ENCODE measurements at regions not wholly inside any gene's neighbourhood (a gene's known extent, or its start where the extent isn't known, plus 50 kb on each side); places are given as distances from the start of the nearest gene placed in this dataset.

DNA sequence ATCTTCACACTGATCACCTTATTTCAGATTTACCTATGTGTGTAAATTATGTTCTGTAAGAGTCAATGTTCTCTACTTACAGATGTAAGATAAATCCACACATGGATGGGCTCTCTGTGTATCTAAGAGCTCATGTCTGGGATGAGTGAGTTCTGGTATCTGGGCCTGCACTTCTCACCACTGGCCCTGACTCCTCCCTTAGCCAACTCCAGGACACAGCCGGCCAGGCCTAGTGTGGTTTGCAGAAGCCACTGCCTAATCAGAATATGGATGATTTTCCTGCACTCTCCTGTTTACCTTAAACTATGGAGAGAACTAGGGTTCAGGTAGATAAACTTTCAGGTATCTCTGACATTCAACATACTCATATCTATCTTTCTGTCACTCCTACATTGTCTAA is 1284.8 kb downstream of the TMEM121 start:
- no peak for FAIRE-seq

- FAIRE-seq, result no peak
These were observed 1286.5 kb downstream of the TMEM121 start for GRCh38 chr14:106812788-106813476.

- no peak for FAIRE-seq
These were observed 1287.1 kb downstream of the TMEM121 start for GRCh38 chr14:106813477-106813823.

GRCh38 chr14:106820119-106820518 is 1293.7 kb downstream of the TMEM121 start:
- peak; percentile 89 for FAIRE-seq

DNA sequence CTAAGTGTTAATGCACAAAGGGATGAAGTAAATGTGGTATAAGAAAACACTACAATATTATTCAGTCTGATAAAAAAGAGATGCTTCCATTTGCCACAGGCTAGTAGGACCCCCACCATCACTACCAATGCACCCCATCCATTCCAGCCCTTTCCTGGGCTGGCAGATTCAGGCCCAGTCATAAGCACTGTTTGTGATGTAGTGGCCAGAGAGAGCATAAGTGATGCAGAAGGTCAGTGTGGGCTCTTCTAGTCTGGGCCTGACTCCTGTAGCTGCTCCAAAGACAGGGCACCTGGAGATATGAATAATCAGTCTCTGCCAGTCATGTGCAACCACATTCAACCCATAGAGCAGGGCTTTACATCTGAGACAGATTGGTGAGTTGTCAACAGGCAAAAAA is 1294.7 kb downstream of the TMEM121 start:
- FAIRE-seq, result no peak

DNA sequence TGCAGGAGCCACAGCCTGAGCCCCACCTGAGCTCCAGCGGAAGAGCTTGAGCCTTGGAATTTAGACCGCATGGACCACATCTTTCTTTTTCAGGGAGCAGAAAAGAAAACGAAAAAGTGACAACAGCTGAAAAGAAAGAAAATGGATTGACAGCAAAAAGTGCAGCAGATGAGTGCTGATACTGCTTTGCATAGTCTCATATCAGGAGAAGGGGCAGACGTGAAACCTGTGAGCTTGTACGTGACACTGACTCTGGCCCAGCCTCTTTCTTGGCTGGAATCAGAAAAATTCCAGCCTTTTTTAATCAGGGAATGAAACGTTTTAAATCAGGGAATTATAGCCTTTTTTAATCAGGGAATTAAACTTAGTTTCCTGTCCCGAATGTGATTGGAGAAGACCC is 1296.5 kb downstream of the TMEM121 start:
- no peak for FAIRE-seq

- no peak for FAIRE-seq
These were observed 1297.2 kb downstream of the TMEM121 start for GRCh38 chr14:106823552-106823951.

- no peak for FAIRE-seq
These were observed 1300.5 kb downstream of the TMEM121 start for GRCh38 chr14:106826833-106827369.

GRCh38 chr14:106831322-106831720 is 1304.9 kb downstream of the TMEM121 start:
- no peak for FAIRE-seq

- no peak for FAIRE-seq
These were observed 1311.5 kb downstream of the TMEM121 start for GRCh38 chr14:106837870-106838269.

- FAIRE-seq, result no peak
These were observed 1312.8 kb downstream of the TMEM121 start for GRCh38 chr14:106838991-106839769.

DNA sequence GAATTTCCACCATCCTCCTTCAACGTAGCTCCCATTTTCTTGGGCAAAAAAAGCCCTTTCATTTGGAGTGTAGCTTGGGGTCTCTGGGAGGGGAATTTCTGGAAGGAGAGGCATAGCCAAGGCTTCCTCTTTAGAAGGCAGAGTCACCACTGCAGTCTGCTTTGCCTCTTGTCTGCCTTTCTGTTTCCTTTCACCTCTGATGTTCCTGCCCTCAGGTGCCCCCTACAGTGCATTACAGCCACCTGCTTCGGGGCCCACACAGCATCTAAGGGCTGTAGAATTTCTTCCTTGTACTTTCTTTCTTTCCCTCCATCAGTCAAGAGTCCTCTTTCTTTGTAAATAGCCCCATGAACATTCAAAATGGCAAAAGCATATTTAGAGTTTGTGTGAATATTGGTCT is 1313.9 kb downstream of the TMEM121 start:
- FAIRE-seq, result no peak

- no peak for FAIRE-seq
These were observed 1314.6 kb downstream of the TMEM121 start for GRCh38 chr14:106840991-106841390.

- no peak for FAIRE-seq
These were observed 1315.3 kb downstream of the TMEM121 start for GRCh38 chr14:106841701-106842100.

DNA sequence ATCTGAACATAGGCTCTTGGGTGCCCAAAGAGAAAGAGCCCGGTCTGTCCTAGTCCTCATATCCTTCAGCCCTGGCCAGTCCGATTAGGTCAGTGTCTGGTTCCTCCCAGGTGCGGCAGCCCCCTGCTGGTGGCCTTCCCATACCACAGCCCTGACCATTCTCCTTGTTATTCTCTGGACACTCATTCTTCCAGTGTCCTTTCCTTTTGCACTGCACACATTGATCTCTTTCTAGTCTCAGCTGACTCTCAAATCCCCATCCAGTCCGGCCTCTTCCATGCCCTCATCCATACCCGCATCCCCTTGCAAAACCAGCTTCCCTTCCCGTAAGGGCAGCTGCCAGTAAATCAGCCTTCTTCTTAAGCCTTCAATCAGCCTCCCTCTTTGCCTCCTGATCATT is 1316.3 kb downstream of the TMEM121 start:
- no peak for FAIRE-seq

DNA sequence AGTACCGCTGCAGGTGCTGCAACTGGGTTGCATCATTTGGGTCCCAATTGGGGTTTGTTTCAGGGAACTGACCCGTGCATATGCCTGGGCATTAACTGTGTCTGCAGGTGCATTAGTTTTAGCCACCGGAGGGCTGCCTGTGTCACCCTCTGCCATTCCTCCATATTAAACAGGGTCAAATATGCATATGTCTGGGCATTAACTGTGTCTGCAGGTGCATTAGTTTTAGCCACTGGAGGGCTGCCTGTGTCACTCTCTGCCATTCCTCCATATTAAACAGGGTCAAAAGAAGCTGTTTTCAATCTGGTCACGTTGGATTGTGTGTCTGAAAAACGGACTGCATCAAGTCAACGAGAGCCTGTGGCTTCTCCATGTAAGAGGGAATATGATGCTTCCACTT is 1317.0 kb downstream of the TMEM121 start:
- no peak for FAIRE-seq

- no peak for FAIRE-seq
These were observed 1317.6 kb downstream of the TMEM121 start for GRCh38 chr14:106843951-106844483.

DNA sequence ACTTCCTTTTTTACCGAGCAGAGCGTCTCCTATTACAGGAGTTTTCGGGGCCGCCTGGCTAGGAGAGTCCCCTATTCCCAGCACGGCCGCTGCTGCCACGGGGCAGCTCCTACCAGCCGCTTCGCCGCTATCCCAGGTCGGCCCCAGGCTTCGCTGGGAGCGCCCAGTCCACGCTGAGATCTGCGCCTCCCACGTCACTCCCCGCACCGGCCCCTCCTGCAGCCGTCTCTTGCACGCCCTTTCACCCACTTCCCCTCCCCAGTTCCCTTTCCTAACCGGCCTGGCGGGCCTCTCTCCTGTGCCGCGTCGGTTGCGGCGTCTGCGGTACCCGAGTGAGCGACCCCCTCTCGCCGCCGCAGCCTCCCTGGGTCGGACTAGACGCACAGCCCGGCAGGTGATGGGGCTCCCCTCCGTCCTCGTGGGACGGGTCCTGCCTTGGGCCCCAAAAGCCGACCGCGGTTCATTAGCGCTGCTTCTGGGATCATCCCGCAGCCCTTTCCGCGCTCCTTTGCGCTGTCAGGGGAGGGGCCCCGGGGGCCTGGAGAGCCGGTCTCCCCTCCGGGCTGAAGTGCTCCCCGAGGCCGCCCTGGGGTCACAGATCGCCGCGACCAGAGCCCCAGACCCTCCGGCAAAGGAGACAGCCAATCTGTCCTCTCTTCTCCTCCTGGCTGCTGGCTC is 1318.4 kb downstream of the TMEM121 start:
- no peak for FAIRE-seq

DNA sequence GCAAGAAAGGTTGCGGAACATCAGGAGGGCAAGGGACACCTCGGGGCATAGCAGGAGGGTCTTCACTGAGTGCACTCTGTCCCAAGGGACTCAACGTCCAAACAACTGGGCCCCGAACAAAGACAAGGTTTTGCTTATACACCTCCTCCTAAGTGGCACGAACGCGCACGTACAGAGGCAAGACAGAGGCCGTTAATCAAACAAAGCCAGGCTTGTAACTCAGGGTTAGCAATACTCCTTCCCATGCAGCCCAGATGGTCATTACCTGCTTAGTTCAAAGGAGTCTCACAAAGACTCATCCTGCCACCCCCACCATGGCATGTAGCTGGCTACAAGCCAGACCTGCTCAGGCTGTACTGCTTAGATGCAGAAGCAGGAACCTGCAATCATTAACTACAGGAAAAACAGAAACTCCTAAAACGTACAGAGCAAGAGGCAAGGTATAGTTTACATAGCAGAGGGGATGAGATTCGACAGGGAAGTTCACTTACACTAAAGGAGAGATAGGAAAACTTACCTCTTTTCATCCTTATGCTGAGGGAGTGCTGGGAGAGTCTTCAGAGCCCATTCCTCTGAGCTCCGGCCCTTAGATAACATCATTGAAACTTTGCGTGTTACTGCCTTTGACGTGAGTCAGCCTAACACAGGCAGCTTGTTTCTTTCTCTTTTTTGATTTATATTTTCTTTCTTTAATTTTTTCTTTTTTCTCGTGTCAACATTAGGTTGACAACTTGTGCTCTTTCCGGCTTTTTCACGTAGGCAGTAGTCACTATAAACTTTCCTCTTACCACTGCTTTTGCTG is 1319.1 kb downstream of the TMEM121 start:
- no peak for FAIRE-seq

- no peak for FAIRE-seq
These were observed 1319.8 kb downstream of the TMEM121 start for GRCh38 chr14:106846218-106846617.

DNA sequence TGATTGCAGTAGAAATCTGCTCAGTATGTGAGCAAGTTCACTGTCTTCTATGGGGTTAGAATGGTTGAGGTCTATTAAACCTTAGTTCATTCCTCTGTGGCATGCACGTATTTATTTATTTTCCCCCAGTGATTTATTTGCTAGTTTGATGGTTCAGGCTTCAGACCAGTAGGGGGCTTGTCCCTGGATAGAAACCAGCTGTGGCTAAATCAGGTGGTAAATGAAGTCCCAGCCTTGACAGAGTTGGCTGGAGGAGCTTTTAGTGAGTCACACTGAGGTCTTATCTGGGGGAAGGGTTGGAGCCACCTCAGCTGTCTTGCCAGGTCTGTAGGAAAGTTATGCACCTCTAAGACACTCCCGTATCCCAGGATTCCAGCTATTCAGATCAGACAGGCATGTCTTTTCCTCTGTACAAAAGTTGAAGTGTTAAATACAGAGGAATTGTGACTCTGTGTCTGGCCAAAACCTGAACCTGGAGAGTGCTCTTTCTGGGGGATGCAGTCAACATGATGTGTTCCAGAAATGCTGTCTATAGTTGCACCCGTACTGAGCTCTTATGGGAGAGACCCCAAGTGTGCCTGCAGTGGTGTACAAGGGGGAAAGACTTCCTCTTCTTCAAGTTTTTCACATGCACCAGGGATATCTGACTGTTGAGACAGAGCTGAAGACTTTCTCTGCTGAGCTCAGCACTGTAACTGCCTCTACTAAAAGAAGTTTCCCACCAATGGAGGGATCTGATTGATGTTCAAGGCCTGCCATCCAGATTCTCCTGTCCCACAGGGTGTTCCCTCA is 1322.1 kb downstream of the TMEM121 start:
- FAIRE-seq, result no peak

Measured in A204.1 (cell line).